ENCODE measurements at regions not wholly inside any gene's neighbourhood (a gene's known extent, or its start where the extent isn't known, plus 50 kb on each side); places are given as distances from the start of the nearest gene placed in this dataset.
A peak's percentile ranks its signal among the peaks of the same experiment; 100 is the strongest.
"Not testable (repeated sequence)": the region's sequence is repeated elsewhere in the genome, so short reads cannot be mapped to it uniquely, and the experiment has no call there.

- H3K4me3 ChIP-seq (ENCODE audit: low read depth, low read length): no peak overlapping the region
- POLR2A ChIA-PET: no interaction called here
Observed at GRCh38 chr1:240719953-240720700, 108.2 kb upstream of the GREM2 start.

GRCh38 chr1:240716538-240716937 lies 104.6 kb upstream of the GREM2 start:
- POLR2A ChIA-PET; H3K27ac ChIP-seq (ENCODE audit: extremely low read depth, low read depth, low read length); H3K4me1 ChIP-seq (ENCODE audit: control insufficient read depth, insufficient read depth, low read length); H3K36me3 ChIP-seq (ENCODE audit: control insufficient read depth in 2 of 2, insufficient read depth in 1 of 2, low read length in 2 of 2); H3K4me3 ChIP-seq (ENCODE audit: low read depth, low read length); H3K9me3 ChIP-seq (ENCODE audit: control insufficient read depth, insufficient read depth, low read depth, low read length): not testable (repeated sequence)
- TF ChIP-seq ZNF2 (tag by site-specific recombination; IDR thresholded peaks at IDR 0.05) (0 out of 2 replicates have a peak, but pooled peaks have one; percentile 21), ZNF366 (tag by site-specific recombination; conservative IDR thresholded peaks at IDR 0.05) (peak; percentile 91)
- CTCF ChIA-PET: interaction anchor here (1.7 kb wide), 1 partner anchor 16 kb away, joined by 7 read pairs; no protein-coding TSS in a partner anchor

More at GRCh38 chr1:240719953-240720700, 108.2 kb upstream of the GREM2 start:
- Histone ChIP-seq H3K4me1 (ENCODE audit: control insufficient read depth, insufficient read depth, low read length) (no peaks in the 10 kb centered on the region), H3K36me3 (ENCODE audit: control insufficient read depth in 2 of 2, insufficient read depth in 1 of 2, low read length in 2 of 2) (no peaks in the 10 kb centered on the region), H3K9me3 (ENCODE audit: control insufficient read depth, insufficient read depth, low read depth, low read length) (no peaks in the 10 kb centered on the region), H3K27ac (ENCODE audit: extremely low read depth, low read depth, low read length) (no peak overlapping the region)
- CTCF ChIA-PET: interaction anchor here (0.6 kb wide), 2 partner anchors 114 to 859 kb away, joined by 3 to 5 read pairs; no protein-coding TSS in a partner anchor
- TF ChIP-seq BCL11A (tag by site-specific recombination; IDR thresholded peaks at IDR 0.05; ENCODE audit: low read depth): no peak
- no peak for TF ChIP-seq GFI1B (tag by site-specific recombination; IDR thresholded peaks at IDR 0.05)
- TF ChIP-seq ZNF37A (tag by site-specific recombination; IDR thresholded peaks at IDR 0.05): no peak
- TF ChIP-seq ZNF274 (IDR thresholded peaks at IDR 0.05; ENCODE audit: low read length): no peak
- no peak for TF ChIP-seq ZNF274 (tag by site-specific recombination; IDR thresholded peaks at IDR 0.05; ENCODE audit: borderline replicate concordance)
- TF ChIP-seq ZNF776 (tag by site-specific recombination; IDR thresholded peaks at IDR 0.05; ENCODE audit: borderline replicate concordance): no peak
- TF ChIP-seq YY2 (tag by site-specific recombination; IDR thresholded peaks at IDR 0.05): no peak
- TF ChIP-seq KLF8 (tag by site-specific recombination; IDR thresholded peaks at IDR 0.05): no peak
- no peak for TF ChIP-seq ZNF354C (tag by site-specific recombination; IDR thresholded peaks at IDR 0.05; ENCODE audit: borderline replicate concordance, low read depth)
- TF ChIP-seq ZNF514 (tag by site-specific recombination; IDR thresholded peaks at IDR 0.05): no peak
- TF ChIP-seq ZNF10 (tag by site-specific recombination; IDR thresholded peaks at IDR 0.05): no peak
- no peak for TF ChIP-seq ZNF548 (tag by site-specific recombination; IDR thresholded peaks at IDR 0.05)

- TF ChIP-seq ZNF768 (tag by site-specific recombination; IDR thresholded peaks at IDR 0.05): no peak
- TF ChIP-seq ZNF488 (tag by site-specific recombination; IDR thresholded peaks at IDR 0.05): no peak
- TF ChIP-seq ATF2 (tag by site-specific recombination; IDR thresholded peaks at IDR 0.05; ENCODE audit: low read depth): peak; percentile 85
- H3K27ac ChIP-seq (ENCODE audit: extremely low read depth, low read depth, low read length): no peak overlapping the region
- no peaks in the 10 kb centered on the region for H3K9me3 ChIP-seq (ENCODE audit: control insufficient read depth, insufficient read depth, low read depth, low read length)
- ChIA-PET CTCF (interaction anchor here (0.7 to 1.6 kb wide), 3 partner anchors 17 to 122 kb away, joined by 3 to 5 read pairs (median 4); no protein-coding TSS in a partner anchor), POLR2A (no interaction called here)
- no peaks in the 10 kb centered on the region for H3K36me3 ChIP-seq (ENCODE audit: control insufficient read depth in 2 of 2, insufficient read depth in 1 of 2, low read length in 2 of 2)
- no peaks in the 10 kb centered on the region for H3K4me1 ChIP-seq (ENCODE audit: control insufficient read depth, insufficient read depth, low read length)
- H3K4me3 ChIP-seq (ENCODE audit: low read depth, low read length): no peak overlapping the region
Observed at GRCh38 chr1:240714568-240715292, 102.8 kb upstream of the GREM2 start.

Data from HEK293 (cell line).